ENCODE measurements at regions not wholly inside any gene's neighbourhood (a gene's known extent, or its start where the extent isn't known, plus 50 kb on each side); places are given as distances from the start of the nearest gene placed in this dataset.
A peak's percentile ranks its signal among the peaks of the same experiment; 100 is the strongest.
"Not testable (repeated sequence)": the region's sequence is repeated elsewhere in the genome, so short reads cannot be mapped to it uniquely, and the experiment has no call there.

DNA sequence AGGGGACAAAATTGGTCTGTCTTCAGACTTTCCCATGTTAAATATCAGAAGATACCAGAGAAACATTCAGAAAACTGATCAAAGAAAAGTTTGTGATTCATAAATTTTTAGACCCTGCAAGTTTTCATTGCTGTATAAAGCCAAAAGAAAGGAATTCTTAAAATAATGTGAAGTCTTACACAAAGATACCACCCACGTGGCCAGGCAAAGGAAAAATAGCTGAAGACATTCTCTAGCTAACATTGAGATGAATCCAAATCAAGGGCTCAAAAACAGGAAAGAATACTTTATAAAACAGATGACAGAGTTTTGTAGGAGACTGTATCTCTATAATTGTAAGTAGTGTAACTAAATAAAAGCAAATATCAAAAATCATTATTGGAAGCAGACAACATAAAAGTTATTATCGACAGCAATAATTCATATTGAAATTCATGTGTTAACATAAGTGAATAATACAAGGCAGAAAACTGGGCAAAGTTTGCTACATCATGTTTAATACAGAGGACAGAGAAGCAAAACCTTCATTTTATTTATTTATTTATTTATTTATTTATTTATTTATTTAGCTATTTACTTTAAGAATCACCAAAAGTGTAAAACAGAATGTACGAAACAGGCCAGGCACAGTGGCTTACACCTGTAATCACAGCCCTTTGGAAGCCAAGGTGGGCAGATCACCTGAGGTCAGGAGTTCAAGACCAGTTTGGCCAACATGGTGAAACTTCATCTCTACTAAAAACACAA, 204.6 kb upstream of the SLIT2 start:
- no peak for DNase-seq

- DNase-seq = no peak
These were observed 205.5 kb upstream of the SLIT2 start for GRCh38 chr4:20046179-20046578.

DNA sequence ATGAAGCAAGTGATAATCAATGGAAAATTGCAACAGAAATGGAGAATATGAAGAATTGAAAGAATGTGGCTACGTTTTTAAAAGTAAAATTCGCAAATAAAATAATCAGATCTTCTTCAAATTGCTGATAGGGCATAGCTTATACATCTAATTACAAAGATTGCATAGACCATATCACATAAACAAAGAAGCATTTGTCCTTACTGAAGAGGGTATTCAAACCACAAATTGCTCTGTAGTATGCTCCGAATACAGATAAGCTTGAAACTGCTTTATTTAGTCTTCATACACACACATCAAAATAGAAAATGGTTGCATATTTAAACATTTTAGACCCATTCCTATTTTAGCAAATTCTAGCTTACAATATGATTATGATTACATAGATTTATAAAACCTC, 206.7 kb upstream of the SLIT2 start:
- DNase-seq = no peak

DNA sequence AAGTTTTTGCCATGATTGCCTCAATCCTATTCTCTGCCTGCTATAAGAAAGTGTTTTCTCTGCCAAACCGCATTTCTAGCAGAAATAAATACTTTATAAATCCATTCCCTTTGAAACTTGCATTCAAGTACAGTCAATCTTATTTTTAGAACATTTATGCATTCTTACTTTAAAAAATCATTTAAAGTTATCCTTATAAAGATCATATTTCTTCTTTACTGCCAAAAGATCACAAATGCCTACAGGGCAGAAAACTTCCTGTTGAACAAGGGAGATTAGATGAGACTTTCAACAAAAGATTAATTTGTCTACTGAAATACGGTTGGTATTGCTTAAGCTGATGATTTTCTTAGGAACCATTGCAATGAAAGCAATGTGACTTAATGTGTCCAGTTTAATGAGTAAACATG, 207.2 kb upstream of the SLIT2 start:
- no peak for DNase-seq

GRCh38 chr4:20043991-20044390, 207.7 kb upstream of the SLIT2 start:
- peak; percentile 21 for DNase-seq

DNA sequence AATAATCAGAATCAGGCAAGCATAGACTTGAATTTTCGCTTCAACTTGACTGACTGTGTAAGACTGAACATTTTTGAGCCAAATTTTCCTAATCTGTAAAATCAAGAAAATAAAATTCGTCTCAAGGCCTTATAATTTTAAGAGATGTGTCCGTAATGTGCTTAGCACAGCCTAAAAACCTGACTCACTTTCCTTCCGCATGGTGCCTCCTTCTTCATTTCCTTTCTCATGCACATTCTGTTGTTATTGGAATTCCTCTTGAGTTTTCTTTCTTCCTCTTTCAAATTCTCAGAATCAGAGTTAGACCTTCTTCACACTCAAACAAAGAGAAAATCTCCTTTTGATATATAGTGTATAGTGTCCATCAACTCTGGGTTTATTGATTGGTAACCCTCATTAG, 208.9 kb upstream of the SLIT2 start:
- DNase-seq = no peak

DNA sequence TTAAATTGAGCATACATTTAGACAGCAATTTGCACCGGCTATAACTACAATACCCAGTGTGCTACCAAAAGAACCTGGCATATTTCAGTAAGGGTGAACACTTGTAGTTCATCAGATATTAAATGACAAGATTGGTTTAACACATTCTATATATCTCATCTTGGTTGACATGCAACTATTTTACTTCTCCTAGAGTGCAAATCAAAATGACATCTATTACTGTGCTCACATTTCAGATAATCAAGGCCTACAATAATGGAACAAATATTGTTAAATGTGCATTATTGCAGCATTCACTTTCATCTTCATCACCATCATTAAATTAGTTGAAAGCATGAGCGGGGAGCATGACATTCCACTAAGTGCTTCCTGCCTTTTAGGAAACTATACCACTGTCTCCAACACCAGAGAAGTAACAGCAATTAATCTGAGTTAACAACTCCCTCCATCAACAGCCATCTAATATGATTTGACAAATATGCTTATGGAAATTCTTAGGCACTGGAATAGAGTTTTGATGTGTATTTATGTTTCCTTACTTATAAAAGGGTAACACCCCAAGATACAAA, 209.8 kb upstream of the SLIT2 start:
- no peak for DNase-seq

GRCh38 chr4:20037745-20038144, 214.0 kb upstream of the SLIT2 start:
- DNase-seq = no peak

DNA sequence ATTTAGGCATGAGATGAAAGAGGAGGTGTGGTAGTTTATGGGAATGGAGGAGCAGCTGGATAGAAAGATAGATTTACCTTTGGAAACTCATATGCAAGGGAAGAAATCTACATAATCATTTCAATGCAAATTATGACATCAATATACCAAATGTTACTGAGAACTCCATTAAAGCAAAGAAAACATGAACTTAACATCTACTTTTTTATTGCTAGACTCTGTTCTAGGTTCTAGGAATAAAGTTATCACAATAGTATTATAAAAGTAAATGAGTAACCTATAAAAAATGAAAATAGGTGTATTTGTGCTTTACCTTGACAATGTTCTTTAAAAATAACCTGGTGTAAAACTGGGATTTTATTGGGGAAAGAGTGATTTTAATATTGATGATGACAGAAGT, 221.6 kb upstream of the SLIT2 start:
- no peak for DNase-seq

- no peak for DNase-seq
These were observed 223.1 kb upstream of the SLIT2 start for GRCh38 chr4:20028645-20029044.

GRCh38 chr4:20026456-20026855, 225.2 kb upstream of the SLIT2 start:
- DNase-seq = no peak

DNA sequence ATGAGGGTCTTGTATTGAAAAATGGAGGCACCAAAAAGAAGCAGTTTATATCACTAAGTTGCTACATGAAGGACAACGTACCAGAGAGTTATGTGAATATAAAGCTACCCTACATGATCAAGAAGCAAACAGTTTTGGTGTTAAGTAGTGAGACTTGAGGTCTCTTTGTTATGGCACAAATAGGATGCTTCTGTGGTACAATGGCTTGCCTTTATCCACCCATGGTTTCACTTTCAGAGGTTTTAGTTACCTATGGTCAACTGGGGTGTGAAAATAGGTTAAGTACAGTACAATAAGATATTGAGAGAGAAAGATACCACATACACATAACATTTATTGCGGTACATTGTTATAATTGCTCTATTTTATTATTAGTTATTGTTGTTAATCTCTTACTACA, 229.2 kb upstream of the SLIT2 start:
- no peak for DNase-seq

DNA sequence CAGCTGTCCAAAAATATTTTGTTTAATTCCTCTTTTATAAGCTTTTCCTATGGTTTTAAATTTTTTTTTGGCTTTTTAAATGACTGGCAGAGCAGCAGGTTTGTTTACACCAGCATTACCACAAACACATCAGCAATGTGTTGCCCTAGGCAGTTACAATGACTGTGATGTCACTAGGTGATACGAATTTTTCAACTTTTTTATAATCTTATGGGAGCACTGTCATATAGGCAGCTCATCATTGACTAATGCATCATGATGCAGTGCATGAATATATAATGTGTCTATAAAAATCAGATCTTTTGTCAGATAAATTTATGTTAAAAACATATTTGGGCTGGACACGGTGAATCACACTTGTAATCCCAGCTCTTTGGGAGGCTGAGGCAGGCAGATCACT, 231.6 kb upstream of the SLIT2 start:
- no peak for DNase-seq

DNA sequence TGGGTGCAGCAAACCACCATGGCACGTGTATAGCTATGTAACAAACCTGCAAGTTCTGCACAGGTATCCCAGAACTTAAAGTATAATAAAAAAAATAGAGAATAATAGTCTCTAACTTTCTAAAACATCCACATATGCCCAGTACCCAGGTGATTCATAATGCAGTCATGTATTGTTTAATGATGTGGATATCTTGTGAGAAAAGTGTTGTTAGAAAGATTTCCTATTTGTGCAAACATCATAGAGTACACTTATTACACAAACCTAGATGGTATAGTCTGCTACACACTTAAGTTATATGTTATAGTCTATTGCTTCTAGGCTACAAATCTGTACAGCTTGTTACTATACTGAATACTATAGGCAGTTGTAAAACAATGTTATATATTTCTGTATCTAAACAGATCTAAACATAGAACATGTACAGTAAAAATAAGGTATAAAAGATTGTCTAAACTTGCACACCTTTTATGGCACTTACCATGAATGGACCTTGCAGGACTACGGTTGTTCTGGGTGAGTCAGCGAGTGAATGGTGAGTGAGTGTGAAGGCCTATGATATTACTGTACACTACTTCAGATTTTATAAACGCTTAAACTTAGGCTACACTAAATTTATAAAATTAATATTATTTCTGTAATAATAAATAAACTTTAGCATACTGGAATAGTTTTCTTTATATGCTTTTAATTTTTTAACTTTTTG, 232.2 kb upstream of the SLIT2 start:
- DNase-seq = no peak

DNA sequence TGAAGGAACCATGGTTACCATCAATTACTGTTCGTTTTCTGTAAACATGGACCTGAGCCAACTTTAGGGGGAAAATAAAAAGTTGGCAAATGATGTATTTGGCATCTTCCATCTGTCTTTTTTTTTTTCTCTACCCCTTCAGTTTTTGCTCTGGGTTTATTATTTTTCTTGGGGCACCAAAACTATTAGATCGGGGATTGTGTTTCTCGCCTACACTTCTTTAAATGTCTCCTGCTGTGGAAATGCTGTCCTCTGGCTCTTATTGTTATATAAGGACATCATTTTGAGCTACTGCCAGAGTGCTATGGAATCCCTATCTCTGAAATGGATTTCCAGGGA, 234.0 kb upstream of the SLIT2 start:
- no peak for DNase-seq

- DNase-seq = no peak
These were observed 234.5 kb upstream of the SLIT2 start for GRCh38 chr4:20017070-20017776.

DNA sequence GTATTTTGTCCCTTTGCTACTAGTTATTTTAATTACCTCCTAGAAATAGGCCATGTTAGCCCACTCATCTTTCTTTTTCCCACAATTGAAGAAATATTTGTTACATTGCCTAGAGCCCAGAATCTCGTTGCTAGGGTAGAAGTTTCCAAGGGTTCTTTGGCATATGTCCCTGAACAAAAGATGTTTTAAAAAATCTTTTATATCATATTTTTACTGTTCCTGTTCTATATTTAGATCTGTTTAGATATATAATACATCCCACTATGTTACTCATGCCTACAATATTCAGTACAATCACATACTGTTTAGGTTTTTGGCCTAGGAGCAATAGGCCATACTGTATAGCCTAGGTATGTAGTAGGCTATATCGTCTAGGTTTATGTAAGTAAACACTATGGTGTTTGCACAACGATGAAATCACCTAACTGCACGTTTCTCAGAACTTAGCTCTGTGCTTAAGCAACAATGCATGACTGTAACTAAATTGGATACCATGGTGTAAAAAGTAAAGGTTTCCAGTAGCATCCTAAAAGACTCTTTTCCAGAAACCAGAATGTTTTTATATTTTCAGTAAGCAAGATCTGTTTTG, 236.0 kb upstream of the SLIT2 start:
- no peak for DNase-seq

DNA sequence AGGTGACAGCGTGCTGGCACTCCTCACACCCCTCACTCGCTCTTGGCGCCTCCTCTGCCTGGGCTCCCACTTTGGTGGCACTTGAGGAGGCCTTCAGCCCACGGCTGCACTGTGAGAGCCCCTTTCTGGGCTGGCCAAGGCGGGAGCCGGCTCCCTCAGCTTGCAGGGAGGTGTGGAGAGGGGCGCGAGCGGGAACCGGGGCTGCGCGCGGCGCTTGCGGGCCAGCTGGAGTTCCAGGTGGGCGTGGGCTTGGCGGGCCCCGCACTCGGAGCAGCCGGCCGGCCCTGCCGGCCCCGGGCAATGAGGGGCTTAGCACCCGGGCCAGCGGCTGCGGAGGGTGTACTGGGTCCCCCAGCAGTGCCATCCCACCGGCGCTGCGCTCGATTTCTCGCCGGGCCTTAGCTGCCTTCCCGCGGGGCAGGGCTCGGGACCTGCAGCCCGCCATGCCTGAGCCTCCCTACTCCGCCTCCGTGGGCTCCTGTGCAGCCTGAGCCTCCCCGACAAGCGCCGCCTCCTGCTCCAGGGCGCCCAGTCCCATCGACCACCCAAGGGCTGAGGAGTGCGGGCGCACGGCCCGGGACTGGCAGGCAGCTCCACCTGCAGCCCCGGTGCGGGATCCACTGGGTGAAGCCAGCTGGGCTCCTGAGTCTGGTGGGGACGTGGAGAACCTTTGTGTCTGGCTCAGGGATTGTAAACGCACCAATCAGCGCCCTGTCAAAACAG, 247.7 kb upstream of the SLIT2 start:
- not testable (repeated sequence) for DNase-seq

GRCh38 chr4:19999775-20000414, 251.8 kb upstream of the SLIT2 start:
- DNase-seq = no peak

DNA sequence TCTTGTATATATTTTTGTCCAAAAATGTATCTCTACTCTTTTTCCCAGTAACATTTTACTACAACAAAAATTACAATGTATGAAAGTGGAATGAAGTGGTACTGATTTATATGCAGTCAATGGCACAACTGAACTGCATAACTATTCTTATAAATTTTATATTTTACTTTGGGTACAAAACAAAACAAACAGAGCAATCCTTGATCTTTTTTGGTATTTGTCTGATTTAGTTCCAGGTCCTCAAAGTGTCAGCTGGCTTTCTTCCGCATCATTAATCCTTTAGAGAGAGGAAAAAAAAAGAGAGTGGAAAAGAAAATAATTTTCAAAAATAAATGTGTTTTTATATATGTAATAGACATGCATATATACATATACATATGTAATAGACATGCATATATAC, 252.4 kb upstream of the SLIT2 start:
- no peak for DNase-seq

- DNase-seq = no peak
These were observed 258.5 kb upstream of the SLIT2 start for GRCh38 chr4:19993242-19993641.

GRCh38 chr4:19992471-19993093, 259.1 kb upstream of the SLIT2 start:
- no peak for DNase-seq
